HAP-1 (cell line): ENCODE measurements at regions not wholly inside any gene's neighbourhood (a gene's known extent, or its start where the extent isn't known, plus 50 kb on each side); places are given as distances from the start of the nearest gene placed in this dataset.
"Not testable (repeated sequence)": the region's sequence is repeated elsewhere in the genome, so short reads cannot be mapped to it uniquely, and the experiment has no call there.

Source experiments
- DNase-seq, 2 experiments: peaks; one replicate each; pipeline ENCODE4 v3.0.0-alpha.2; 2016 to 2020; ENCODE audit warnings: low spot score in 2 of 2
- H3K27me3 ChIP-seq: fragments of 250-450 bp; sonication (Bioruptor Pico); 2 replicates; pipeline ENCODE4 v1.5.1; 2020; ENCODE audit warnings: low read depth, mild to moderate bottlenecking, moderate library complexity
- H3K36me3 ChIP-seq: fragments of 250-450 bp; sonication (Bioruptor Pico); replicated peaks from 2 replicates; pipeline ENCODE4 v1.5.1; 2020; ENCODE audit warnings: mild to moderate bottlenecking
- H3K4me1 ChIP-seq: fragments of 250-450 bp; sonication (Bioruptor Pico); 2 replicates; pipeline ENCODE4 v1.5.1; 2020; ENCODE audit warnings: mild to moderate bottlenecking
- H3K4me3 ChIP-seq: fragments of 250-450 bp; sonication (Bioruptor Pico); 2 replicates; pipeline ENCODE4 v1.5.1; 2020; ENCODE audit warnings: mild to moderate bottlenecking, moderate library complexity
- H3K9me3 ChIP-seq: fragments of 250-450 bp; sonication (Bioruptor Pico); 2 replicates; pipeline ENCODE4 v1.5.1; 2020; ENCODE audit warnings: mild to moderate bottlenecking, moderate library complexity
- in situ Hi-C: fragments of 300-500 bp; cut with MboI; formaldehyde crosslinking; loops from 3 replicates; pipeline ENCODE4 v1.14.3; 2020; ENCODE audit warnings: low sequenced_read_pairs, inconsistent platforms, mixed read lengths

- in situ Hi-C loops: no loop called here
- DNase-seq: no peak
- Histone ChIP-seq H3K27me3 (no peaks in the 10 kb centered on the region), H3K36me3 (no peaks in the 10 kb centered on the region), H3K9me3 (no peaks in the 10 kb centered on the region), H3K4me1 (peaks cover 33% of the 10 kb centered on the region), H3K4me3 (no peak overlapping the region)
Measured at GRCh38 chr14:39680777-39681176, 248.5 kb upstream of the FBXO33 start.

GRCh38 chr14:39673734-39674133 is 241.5 kb upstream of the FBXO33 start:
- in situ Hi-C loops: no loop called here
- no peaks in the 10 kb centered on the region for H3K27me3 ChIP-seq
- peak in 1 of 2 experiments; percentile 59 for DNase-seq

GRCh38 chr14:39673270-39673711 is 241.1 kb upstream of the FBXO33 start:
- no peak for DNase-seq
- Histone ChIP-seq H3K36me3 (no peaks in the 10 kb centered on the region), H3K4me1 (peaks cover 19% of the 10 kb centered on the region), H3K9me3 (no peaks in the 10 kb centered on the region), H3K4me3 (no peak overlapping the region), H3K27me3 (no peaks in the 10 kb centered on the region)
- in situ Hi-C loops: no loop called here

More at GRCh38 chr14:39673734-39674133, 241.5 kb upstream of the FBXO33 start:
- no peaks in the 10 kb centered on the region for H3K9me3 ChIP-seq
- H3K36me3 ChIP-seq: no peaks in the 10 kb centered on the region
- H3K4me1 ChIP-seq: peaks cover 19% of the 10 kb centered on the region
- no peak overlapping the region for H3K4me3 ChIP-seq

GRCh38 chr14:39668449-39668848 is 236.2 kb upstream of the FBXO33 start:
- Histone ChIP-seq H3K36me3 (no peaks in the 10 kb centered on the region), H3K9me3 (no peaks in the 10 kb centered on the region), H3K4me1 (peaks cover 17% of the 10 kb centered on the region), H3K4me3 (no peak overlapping the region), H3K27me3 (no peaks in the 10 kb centered on the region)
- in situ Hi-C loops: no loop called here
- no peak for DNase-seq

- no peaks in the 10 kb centered on the region for H3K36me3 ChIP-seq
- H3K4me1 ChIP-seq: peaks cover 6% of the 10 kb centered on the region
- H3K27me3 ChIP-seq: no peaks in the 10 kb centered on the region
- no peak overlapping the region for H3K4me3 ChIP-seq
- H3K9me3 ChIP-seq: no peaks in the 10 kb centered on the region
- no peak for DNase-seq
- in situ Hi-C loops: no loop called here
Measured at GRCh38 chr14:39666386-39666785, 234.2 kb upstream of the FBXO33 start.

GRCh38 chr14:39665075-39665475 is 232.8 kb upstream of the FBXO33 start:
- H3K9me3 ChIP-seq: no peaks in the 10 kb centered on the region
- H3K4me1 ChIP-seq: peaks cover 6% of the 10 kb centered on the region; the same call in 1 of the 2 replicates
- no peak for DNase-seq
- H3K27me3 ChIP-seq: no peaks in the 10 kb centered on the region
- in situ Hi-C loops: no loop called here
- no peak overlapping the region for H3K4me3 ChIP-seq
- H3K36me3 ChIP-seq: no peaks in the 10 kb centered on the region

GRCh38 chr14:39664646-39665045 is 232.4 kb upstream of the FBXO33 start:
- Histone ChIP-seq H3K4me3 (no peak overlapping the region), H3K36me3 (no peaks in the 10 kb centered on the region), H3K4me1 (peaks cover 6% of the 10 kb centered on the region; the same call in 1 of the 2 replicates), H3K9me3 (no peaks in the 10 kb centered on the region), H3K27me3 (no peaks in the 10 kb centered on the region)
- in situ Hi-C loops: no loop called here
- no peak for DNase-seq

GRCh38 chr14:39641224-39641623 is 209.0 kb upstream of the FBXO33 start:
- H3K27me3 ChIP-seq: no peaks in the 10 kb centered on the region
- DNase-seq: no peak
- H3K36me3 ChIP-seq: no peaks in the 10 kb centered on the region
- H3K4me3 ChIP-seq: no peak overlapping the region
- in situ Hi-C loops: no loop called here
- no peaks in the 10 kb centered on the region for H3K9me3 ChIP-seq
- no peaks in the 10 kb centered on the region for H3K4me1 ChIP-seq

- H3K27me3 ChIP-seq, DNase-seq, H3K9me3 ChIP-seq, in situ Hi-C loops, H3K4me1 ChIP-seq, H3K36me3 ChIP-seq, H3K4me3 ChIP-seq: not testable (repeated sequence)
Measured at GRCh38 chr14:39639009-39639408, 206.8 kb upstream of the FBXO33 start.

GRCh38 chr14:39628087-39628486 is 195.9 kb upstream of the FBXO33 start:
- H3K36me3 ChIP-seq: no peaks in the 10 kb centered on the region
- no peaks in the 10 kb centered on the region for H3K9me3 ChIP-seq
- no peak overlapping the region for H3K4me3 ChIP-seq
- no peak for DNase-seq
- H3K27me3 ChIP-seq: no peaks in the 10 kb centered on the region
- in situ Hi-C loops: no loop called here
- no peaks in the 10 kb centered on the region for H3K4me1 ChIP-seq

- in situ Hi-C loops: no loop called here
- Histone ChIP-seq H3K4me1 (no peaks in the 10 kb centered on the region), H3K27me3 (no peaks in the 10 kb centered on the region)
Measured at GRCh38 chr14:39626589-39627576, 194.7 kb upstream of the FBXO33 start.

GRCh38 chr14:39621678-39622077 is 189.4 kb upstream of the FBXO33 start:
- DNase-seq: no peak
- H3K4me1 ChIP-seq: no peaks in the 10 kb centered on the region
- H3K9me3 ChIP-seq: no peaks in the 10 kb centered on the region
- H3K4me3 ChIP-seq: no peak overlapping the region
- in situ Hi-C loops: no loop called here
- no peaks in the 10 kb centered on the region for H3K27me3 ChIP-seq
- H3K36me3 ChIP-seq: no peaks in the 10 kb centered on the region

More at GRCh38 chr14:39626589-39627576, 194.7 kb upstream of the FBXO33 start:
- Histone ChIP-seq H3K9me3 (no peaks in the 10 kb centered on the region), H3K4me3 (no peak overlapping the region), H3K36me3 (no peaks in the 10 kb centered on the region)
- no peak for DNase-seq

- DNase-seq: no peak
- Histone ChIP-seq H3K36me3 (no peaks in the 10 kb centered on the region), H3K27me3 (no peaks in the 10 kb centered on the region), H3K4me3 (no peak overlapping the region), H3K4me1 (no peaks in the 10 kb centered on the region), H3K9me3 (no peaks in the 10 kb centered on the region)
- in situ Hi-C loops: no loop called here
Measured at GRCh38 chr14:39621223-39621622, 189.0 kb upstream of the FBXO33 start.

- Histone ChIP-seq H3K4me1 (no peaks in the 10 kb centered on the region), H3K27me3 (no peaks in the 10 kb centered on the region), H3K9me3 (no peaks in the 10 kb centered on the region), H3K36me3 (no peaks in the 10 kb centered on the region), H3K4me3 (no peak overlapping the region)
- in situ Hi-C loops: no loop called here
- no peak for DNase-seq
Measured at GRCh38 chr14:39617537-39617936, 185.3 kb upstream of the FBXO33 start.
